ENCODE measurements at regions not wholly inside any gene's neighbourhood (a gene's known extent, or its start where the extent isn't known, plus 50 kb on each side); places are given as distances from the start of the nearest gene placed in this dataset.

- H3K4me1 ChIP-seq (replicated peaks in 1 of 4; ENCODE audit: control insufficient read depth in 3 of 4, insufficient read depth in 4 of 4, low read length in 3 of 4), result no peaks in the 10 kb centered on the region
- no peak overlapping the region for H2BK20ac ChIP-seq (ENCODE audit: low read length)
- DNase-seq (ENCODE audit: low read depth in 1 of 2, low spot score in 2 of 2), result no peak
- no peak overlapping the region for H3K4me3 ChIP-seq (ENCODE audit: extremely low read depth in 1 of 4, insufficient read depth in 2 of 4, low read depth in 3 of 4, low read length in 4 of 4)
- H3K4ac ChIP-seq (replicated peaks; ENCODE audit: insufficient read length, low read depth, low read length), result no peak overlapping the region
- H4K20me1 ChIP-seq (replicated peaks in 1 of 2; ENCODE audit: control insufficient read depth in 1 of 2, insufficient read depth in 2 of 2, low read length in 2 of 2), result no peaks in the 10 kb centered on the region
- no peak overlapping the region for H2BK5ac ChIP-seq (ENCODE audit: low read depth, low read length)
- H3K9me3 ChIP-seq (ENCODE audit: insufficient read depth in 2 of 2, low read depth in 1 of 2, low read length in 1 of 2), result no peaks in the 10 kb centered on the region
- H2AK5ac ChIP-seq (ENCODE audit: low read depth, low read length), result no peak overlapping the region
- H3K27ac ChIP-seq (ENCODE audit: low read depth, low read length), result no peak overlapping the region
- no peak overlapping the region for H3K18ac ChIP-seq (ENCODE audit: extremely low read depth, low read length)
- no peak overlapping the region for H4K8ac ChIP-seq (ENCODE audit: extremely low read depth, insufficient read depth, low read length)
- POLR2A ChIA-PET (ENCODE audit: partially characterized antibody), result no interaction called here
- H2BK15ac ChIP-seq (ENCODE audit: low read length), result no peak overlapping the region
- no peak overlapping the region for H2AFZ ChIP-seq (ENCODE audit: low read length)
- H3K4me2 ChIP-seq (ENCODE audit: insufficient read depth in 1 of 2, low read depth in 2 of 2, low read length in 2 of 2), result no peak overlapping the region
- H4K5ac ChIP-seq (ENCODE audit: insufficient read length, low read depth, low read length), result no peak overlapping the region
- CTCF ChIA-PET (ENCODE audit: partially characterized antibody), result no interaction called here
- no peak overlapping the region for H2BK12ac ChIP-seq (ENCODE audit: low read depth, low read length)
- H3K36me3 ChIP-seq (ENCODE audit: control insufficient read depth in 2 of 4, insufficient read depth in 4 of 4, low read length in 3 of 4), result no peaks in the 10 kb centered on the region
- H3K79me1 ChIP-seq (ENCODE audit: low read depth, low read length), result no peaks in the 10 kb centered on the region
- H3K23ac ChIP-seq (ENCODE audit: insufficient read length), result no peak overlapping the region
- no peak overlapping the region for H4K91ac ChIP-seq (replicated peaks; ENCODE audit: insufficient read length, low read length)
- no peaks in the 10 kb centered on the region for H3K27me3 ChIP-seq (replicated peaks in 1 of 4; ENCODE audit: control insufficient read depth in 3 of 4, extremely low read depth in 1 of 4, insufficient read depth in 3 of 4, low read length in 3 of 4)
- no peak overlapping the region for H3K14ac ChIP-seq (ENCODE audit: insufficient read length)
- no peak overlapping the region for H3K9ac ChIP-seq (replicated peaks in 1 of 4; ENCODE audit: extremely low read depth in 1 of 4, low read depth in 3 of 4, low read length in 3 of 4)
- H3K56ac ChIP-seq (replicated peaks; ENCODE audit: insufficient read length, low read depth, low read length), result no peak overlapping the region
- FAIRE-seq, result no peak
- no peaks in the 10 kb centered on the region for H3K79me2 ChIP-seq (ENCODE audit: control insufficient read depth in 1 of 2, insufficient read depth in 2 of 2, low read length in 2 of 2)
- WGBS, 2 experiments (ENCODE audit: extremely low coverage in 1 of 2, insufficient coverage in 1 of 2, insufficient read length in 1 of 2, insufficient replicate concordance in 2 of 2, low coverage in 1 of 2, low lambda C conversion rate in 2 of 2, missing lambda C conversion rate in 1 of 2), result 87% methylated on average over 4 of the region's 4 CpGs; no CpG with 5 or more reads in 1 of the 2 experiments
- TF ChIP-seq HDAC2 (IDR thresholded peaks at IDR 0.05; ENCODE audit: borderline replicate concordance in 1 of 2, low read depth in 2 of 2, low read length in 2 of 2) (no peak), ATF3 (IDR thresholded peaks at IDR 0.05; ENCODE audit: insufficient read depth, low read depth, low read length) (no peak), TBP (IDR thresholded peaks at IDR 0.05; ENCODE audit: low read depth, low read length) (no peak), CBX5 (IDR thresholded peaks at IDR 0.05; ENCODE audit: low read depth, low read length) (no peak), RNF2 (IDR thresholded peaks at IDR 0.05; ENCODE audit: borderline replicate concordance, low read depth, low read length, missing control alignments, poor library complexity, severe bottlenecking) (no peak), JUND (IDR thresholded peaks at IDR 0.05; ENCODE audit: low read length) (no peak), SIX5 (IDR thresholded peaks at IDR 0.05; ENCODE audit: low read depth, low read length) (no peak)
- H3K23me2 ChIP-seq (ENCODE audit: low read depth, low read length), result no peaks in the 10 kb centered on the region
- no peak overlapping the region for H2BK120ac ChIP-seq (replicated peaks; ENCODE audit: low read depth, low read length)
Measured at GRCh38 chr16:8426569-8426968, 163.7 kb downstream of the TMEM114 start.
